ENCODE measurements at regions not wholly inside any gene's neighbourhood (a gene's known extent, or its start where the extent isn't known, plus 50 kb on each side); places are given as distances from the start of the nearest gene placed in this dataset.
"Not testable (repeated sequence)": the region's sequence is repeated elsewhere in the genome, so short reads cannot be mapped to it uniquely, and the experiment has no call there.

DNA sequence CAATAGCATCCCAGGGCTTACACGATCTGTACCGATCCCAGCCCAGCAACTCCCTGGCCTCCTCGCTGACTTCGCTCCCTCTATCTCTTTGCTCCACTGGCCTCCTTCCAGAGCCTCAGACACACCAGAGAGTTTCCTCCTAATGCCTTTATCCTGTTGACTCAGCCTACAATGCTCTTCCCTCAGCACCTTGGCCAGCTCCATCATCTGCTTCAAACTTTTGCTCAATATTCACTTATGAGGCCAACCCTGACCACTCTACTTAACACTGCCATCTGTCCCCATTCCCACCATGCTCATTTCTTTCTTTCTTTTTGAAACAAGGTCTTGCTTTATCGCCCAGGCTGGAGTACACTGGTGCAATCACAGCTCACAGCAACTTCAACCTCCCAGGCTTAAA lies 180.9 kb downstream of the CEP170 start:
- not testable (repeated sequence) for DNase-seq (ENCODE audit: low read depth, low spot score)

DNA sequence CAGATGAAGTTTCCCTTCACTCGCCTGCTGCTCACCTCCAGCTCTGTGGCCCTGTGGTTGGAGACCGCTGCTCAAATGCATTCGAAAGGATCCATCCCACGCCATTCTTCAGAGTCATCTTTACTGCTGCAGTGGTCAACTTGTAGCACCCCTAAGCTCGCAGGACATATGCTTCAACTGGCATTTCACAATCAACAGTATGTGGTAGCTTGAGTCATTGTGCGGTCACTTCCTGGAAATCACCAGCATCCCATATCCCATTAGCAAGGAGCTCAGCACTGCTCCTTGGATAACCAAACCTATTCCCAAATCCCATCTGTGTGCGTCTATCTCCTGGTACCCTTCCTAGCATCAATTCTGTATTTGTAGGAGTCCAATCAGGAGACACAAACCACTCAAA lies 188.0 kb downstream of the CEP170 start:
- DNase-seq (ENCODE audit: low read depth, low spot score): not testable (repeated sequence)

DNA sequence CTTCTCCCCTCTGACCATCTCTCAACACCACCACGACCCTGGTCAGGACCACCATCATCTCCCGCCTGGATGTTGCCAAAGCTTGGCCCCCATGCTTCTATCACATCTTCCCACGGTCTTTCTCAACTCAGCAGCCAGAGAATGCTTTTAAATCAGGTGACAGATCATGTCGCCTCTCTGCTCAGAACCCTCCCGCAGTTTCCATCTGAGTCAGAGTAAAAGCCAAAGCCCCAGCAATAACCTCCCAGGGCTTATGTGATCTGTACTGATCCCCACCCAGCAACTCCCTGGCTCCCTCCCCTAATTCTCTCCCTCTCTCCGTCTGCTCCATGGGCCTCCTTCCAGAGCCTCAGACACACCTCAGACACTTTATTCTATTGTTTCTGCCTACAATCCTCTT lies 193.1 kb downstream of the CEP170 start:
- DNase-seq (ENCODE audit: low read depth, low spot score): not testable (repeated sequence)

DNA sequence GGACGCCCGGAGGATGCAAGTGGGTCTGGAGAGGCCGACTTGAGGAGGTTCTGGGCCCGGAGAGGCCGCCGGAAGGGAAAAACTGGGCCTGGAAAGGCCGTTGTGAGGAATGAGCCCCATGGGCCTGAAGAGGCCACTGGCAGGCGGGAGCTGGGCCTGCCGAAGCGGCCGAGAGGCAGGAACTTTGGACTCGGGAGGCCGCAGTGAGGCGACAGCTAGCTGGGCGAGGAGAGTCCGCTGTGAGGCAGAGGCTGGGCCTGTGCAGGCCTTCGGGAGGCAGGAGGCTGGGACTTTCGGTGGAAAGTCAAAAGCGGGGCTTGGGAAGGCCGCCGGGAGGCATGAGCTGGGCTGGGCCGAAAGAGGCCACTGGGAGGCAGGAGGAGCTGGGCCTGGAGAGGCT lies 199.6 kb downstream of the CEP170 start:
- not testable (repeated sequence) for DNase-seq (ENCODE audit: low read depth, low spot score)

DNA sequence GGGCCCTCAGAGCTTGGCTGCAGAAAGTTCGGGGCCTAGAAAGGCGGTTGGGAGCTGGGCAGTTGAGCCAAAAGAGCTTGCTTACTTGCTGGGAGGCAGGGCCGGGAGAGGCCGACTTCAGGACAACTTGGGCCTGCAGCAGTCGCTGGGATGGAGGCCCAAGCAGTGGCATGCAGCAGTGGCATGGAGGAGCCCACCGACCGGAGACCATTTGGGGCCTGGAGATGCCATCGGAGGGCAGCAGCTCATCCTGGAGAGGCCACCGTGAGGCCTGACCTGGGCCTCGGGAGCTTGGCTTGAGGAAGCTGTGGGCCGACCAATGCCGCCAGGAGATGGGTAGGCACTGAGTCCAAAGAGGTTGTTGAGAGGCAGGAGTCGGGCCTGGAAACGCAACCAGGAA lies 200.0 kb downstream of the CEP170 start:
- not testable (repeated sequence) for DNase-seq (ENCODE audit: low read depth, low spot score)

DNA sequence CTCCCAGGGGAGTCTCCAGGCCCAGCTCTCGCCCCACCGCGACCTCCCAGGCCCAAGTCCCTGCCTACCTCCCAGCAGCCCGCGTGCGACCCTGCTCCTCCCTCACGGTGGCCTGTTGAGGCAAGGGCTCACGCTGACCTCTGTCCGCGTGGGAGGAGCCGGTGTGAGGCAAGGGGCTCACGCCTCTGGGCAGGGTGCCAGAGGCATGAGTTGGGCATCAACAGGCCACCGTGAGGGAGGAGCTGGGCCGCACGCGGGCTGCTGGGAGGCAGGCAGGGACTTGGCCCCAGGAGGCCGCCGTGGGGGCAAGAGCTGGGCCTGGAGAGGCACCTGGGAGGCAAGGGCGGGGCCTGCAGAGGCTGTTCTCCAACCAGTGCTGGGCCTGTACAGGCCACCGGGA lies 200.4 kb downstream of the CEP170 start:
- not testable (repeated sequence) for DNase-seq (ENCODE audit: low read depth, low spot score)

DNA sequence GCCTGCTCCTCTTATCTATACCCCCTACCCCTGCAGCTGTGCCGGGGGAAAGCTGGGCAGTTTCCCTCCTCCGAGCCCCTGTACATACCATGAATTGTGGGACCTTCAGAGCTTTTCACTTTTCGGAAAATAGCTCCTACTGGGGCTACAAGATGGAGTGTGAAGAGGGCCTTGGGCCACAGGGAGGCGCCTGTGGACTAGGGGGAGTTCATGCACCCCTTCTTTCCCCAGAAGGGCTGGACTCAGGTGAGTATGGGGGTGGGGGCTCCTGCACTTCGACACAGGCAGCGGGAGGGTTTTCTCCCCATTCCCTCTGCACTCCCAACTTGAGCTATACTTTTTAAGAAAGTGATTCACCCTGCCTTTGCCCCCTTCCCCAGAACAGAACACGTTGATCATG lies 202.0 kb downstream of the CEP170 start:
- DNase-seq (ENCODE audit: low read depth, low spot score): not testable (repeated sequence)

DNA sequence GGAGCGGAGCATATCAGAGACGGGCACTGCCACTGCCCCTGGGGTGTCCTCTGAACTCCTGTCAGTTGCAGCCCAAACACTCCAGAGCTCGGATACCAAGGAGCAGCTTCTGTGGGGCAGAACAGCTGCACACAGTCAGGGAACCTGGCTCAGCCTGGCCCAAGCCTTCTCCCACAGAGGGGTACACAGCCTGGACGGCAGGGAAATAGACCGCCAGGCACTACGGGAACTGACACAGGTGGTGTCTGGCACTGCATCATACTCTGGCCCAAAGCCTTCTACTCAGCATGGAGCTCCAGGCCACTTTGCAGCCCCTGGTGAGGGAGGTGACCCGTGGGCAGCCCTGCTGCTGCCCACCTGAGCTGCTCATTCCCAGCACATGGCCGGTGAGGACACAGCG lies 204.5 kb downstream of the CEP170 start:
- not testable (repeated sequence) for DNase-seq (ENCODE audit: low read depth, low spot score)

DNA sequence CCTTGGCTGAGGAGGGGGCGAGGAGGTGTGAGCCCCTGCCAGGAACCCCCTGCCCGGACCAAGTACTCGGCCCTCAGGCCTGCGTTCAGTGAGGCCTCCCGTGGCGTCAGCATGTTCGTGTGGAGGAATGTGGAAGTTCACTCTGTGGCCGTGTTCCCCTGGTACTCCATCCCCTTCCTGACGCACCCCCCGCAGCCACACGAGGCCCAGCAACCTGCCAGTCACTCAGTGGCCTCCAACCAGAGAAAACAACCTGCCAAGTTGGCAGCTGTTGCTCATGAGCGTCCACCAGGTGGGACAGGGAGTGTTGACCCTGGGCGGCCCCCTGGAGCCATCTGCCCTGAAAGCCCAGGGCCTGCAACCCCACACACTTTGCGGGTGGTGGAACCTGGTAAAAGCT lies 205.4 kb downstream of the CEP170 start:
- not testable (repeated sequence) for DNase-seq (ENCODE audit: low read depth, low spot score)

DNA sequence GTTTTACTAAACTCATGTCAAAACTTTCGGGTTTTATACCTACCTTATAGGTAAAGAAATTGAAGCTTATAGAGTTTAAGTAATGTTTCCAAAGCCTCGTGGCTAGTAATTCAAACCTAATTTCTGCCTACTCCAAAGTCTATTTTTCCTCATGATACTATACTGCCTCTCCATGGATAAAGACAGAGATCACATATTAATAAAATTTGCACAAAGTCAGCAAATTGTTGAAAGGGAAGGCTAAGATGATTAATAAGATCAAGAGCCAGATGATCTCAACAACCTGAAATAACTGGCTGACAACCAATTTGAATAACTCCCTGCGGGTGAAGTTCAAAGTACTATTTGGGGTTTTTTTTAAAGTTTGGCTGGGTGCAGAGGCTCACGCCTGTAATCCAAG lies 233.7 kb downstream of the CEP170 start:
- DNase-seq (ENCODE audit: low read depth, low spot score): not testable (repeated sequence)

DNA sequence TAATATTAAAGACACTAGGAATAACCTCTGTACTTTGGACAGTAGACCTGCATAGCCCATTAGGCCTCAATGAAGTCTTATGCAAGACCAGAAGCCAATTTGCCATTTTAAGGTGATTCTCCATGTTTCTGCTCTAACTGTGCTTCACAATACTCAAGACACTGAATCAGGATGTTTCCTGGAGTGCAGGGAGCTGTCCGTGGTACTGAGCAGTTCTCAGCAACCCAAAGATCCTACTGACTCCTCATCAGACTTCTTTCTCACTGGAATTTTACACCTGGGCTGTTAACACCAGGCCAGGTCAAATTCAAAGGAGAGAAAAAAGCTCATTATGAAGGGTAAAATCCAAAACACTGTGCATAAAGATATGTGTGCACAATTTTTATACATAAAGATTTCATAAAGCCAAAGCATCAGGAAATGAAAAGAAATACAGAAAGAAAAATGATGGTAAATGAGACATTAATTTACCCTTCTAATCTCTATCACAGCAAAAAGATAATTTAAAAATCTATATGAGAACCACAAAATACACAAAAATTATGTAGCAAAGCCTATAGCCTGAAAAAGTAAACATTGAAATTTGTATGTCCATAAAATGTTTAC lies 235.9 kb downstream of the CEP170 start:
- not testable (repeated sequence) for DNase-seq (ENCODE audit: low read depth, low spot score)

DNA sequence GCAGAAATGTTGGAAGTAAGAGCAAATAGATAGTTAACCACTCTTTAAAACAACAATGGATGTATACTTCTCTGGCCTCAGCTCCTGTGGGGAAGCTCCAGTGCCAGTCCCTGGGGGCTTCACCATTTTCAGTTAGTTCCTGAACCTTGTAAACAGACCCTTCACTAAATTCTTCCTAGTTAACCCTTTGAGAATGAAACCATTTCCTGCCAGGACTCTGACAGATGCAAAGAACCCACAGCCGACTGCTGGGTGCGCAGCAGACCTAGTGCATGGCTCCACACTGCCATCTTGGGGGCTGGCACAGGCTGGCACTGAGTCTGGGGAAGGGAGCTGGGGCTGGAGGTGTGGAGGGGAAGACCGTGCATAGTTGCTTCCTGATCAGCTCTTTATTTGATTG lies 244.4 kb downstream of the CEP170 start:
- peak; percentile 2 for DNase-seq (ENCODE audit: low read depth, low spot score)

DNA sequence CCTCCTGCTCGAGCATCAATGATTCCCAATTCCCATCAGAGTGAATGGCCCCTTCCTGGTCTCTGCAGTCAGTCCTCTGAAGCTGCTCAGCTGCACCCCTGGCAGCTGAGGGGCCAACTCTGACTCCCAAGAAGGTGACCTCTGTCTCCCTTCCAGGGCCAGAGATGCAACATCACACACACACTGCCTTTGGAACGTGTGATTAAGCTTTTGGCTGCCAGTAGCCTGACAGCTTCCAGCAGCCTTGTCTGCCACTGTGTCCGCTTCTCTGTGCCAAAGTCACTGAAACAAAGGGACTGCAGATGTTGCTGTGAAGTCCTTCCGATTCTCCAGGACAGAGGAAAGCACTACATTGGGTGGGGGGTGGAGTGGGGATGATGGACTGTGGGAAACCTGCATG lies 254.1 kb downstream of the CEP170 start:
- not testable (repeated sequence) for DNase-seq (ENCODE audit: low read depth, low spot score)

DNA sequence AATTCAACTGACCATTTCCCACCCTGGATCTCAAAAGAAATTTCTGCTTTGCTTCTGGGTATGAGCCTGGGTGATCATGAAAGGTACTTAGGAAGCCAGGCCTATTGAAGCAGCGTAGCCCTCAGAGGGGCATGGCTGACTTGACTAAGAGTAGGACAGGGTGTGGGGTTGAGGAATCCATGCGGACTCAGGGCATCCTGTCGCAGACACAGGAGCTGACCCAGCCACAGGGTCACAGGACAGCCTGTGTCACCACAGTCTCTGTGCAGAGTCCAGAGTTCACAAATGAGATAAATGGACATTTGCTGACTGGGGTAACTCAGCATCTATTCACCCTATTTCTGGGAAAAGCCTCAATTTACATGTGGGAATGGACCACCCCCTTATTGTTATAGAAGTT lies 262.3 kb downstream of the CEP170 start:
- DNase-seq (ENCODE audit: low read depth, low spot score): not testable (repeated sequence)

DNA sequence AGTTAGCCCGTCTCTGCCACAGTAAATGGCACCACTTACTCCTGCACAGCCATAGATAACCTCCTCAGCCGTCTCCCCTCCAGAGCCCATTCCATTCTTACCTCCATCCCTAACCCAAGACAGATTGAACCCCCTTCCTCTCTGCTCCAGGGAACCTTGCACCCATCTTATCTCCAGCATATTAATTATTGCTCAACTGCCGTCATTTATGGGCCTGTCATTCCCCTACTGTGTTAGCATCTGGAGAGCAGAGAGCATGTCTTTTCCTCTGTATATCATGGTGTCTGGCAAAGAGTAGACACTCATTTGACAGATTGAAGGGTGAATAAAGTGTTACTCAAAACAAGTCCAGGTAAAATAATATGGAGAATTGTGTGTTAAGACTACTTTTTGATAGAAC lies 270.0 kb downstream of the CEP170 start:
- DNase-seq (ENCODE audit: low read depth, low spot score): not testable (repeated sequence)

DNA sequence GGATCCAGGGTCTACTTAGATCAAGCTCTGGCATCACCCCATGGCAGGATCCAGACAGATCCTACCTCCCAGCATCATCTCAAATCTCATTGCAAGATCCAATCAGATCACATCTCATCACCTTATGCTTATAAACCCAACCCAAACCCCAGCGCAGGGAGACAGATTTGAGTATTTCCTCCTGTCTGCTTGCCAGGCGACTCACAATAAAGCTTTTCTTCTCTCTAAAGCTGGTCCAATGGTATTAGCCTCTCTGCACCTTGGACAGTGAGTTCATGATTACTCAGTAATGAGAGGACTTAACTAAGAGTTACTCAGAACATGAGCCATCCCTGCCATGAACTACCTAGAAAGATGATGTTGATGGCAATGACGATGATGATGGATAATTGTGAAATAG lies 281.7 kb downstream of the CEP170 start:
- DNase-seq (ENCODE audit: low read depth, low spot score): not testable (repeated sequence)

DNA sequence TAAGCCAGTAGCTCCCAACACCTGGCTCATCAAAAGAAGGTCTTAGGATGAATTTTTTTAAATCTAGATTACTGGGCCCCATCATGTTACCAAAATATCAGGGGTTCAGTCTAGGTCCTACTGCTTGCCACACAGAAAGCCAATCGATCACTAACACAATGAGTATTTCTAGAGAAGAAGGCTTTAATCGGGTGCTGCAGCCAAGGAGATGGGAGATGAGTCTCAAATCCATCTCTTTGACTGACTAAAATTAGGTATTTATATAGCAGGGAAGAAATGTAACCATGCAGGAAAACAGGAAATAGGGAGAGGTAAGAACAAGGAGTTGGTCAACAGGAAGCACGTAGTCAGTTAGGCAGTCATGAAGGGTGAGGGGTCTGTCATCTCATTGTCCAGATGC lies 288.2 kb downstream of the CEP170 start:
- no peak for DNase-seq (ENCODE audit: low read depth, low spot score)

DNA sequence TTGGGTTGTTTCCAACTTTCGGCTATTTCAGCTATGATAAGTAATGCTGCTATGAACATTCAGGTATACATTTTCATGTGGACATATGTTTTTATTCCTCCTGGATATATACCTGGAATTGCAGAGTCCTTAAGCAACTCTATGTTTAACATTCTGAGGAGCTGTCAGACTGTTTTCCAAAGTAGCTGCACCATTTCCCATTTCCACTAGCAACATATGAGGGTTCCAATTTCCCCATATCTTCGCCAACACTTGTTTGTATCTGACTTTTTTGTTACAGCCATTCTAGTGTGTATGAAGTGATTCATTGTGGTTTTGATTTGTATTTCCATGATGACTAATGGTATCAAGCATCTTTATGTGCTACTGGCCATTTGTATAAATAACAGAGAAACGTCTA lies 295.7 kb downstream of the CEP170 start:
- DNase-seq (ENCODE audit: low read depth, low spot score): not testable (repeated sequence)

DNA sequence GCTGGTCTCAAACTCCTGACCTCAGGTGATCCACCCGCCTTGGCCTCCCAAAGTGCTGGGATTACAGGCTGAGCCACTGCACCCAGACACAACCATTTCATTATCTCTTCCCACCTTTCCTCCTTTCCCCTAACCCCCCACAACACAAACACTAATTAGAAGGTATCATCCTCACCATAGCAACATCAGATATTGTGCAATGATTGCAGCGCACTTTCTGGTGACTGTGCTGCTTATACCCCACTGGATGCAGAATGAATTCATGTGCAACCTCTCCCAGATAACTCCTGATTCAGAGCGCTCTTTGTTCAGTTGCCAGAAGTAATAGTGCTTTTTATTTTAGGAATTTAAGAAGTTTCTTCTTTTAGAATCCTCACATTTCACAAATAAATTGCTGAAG lies 300.1 kb downstream of the CEP170 start:
- DNase-seq (ENCODE audit: low read depth, low spot score): not testable (repeated sequence)

DNA sequence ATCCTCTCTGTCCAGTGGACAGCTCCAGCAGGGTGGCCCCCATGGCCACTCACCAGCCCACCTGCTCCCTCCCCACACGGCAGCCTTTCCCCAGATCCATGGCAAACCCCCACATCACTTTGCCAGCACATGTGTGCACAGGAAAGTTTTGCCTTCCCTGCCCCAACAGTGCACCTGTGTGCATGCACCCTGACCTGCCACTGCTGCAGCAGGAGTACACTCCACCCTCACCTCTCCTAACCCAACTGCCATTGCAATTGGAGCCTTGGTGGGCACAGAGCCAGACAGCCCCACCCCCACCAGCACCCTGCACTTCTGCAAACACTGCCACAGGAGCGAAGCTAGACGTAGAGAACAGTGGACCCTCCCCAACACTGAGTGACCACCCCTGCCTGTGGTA lies 308.9 kb downstream of the CEP170 start:
- no peak for DNase-seq (ENCODE audit: low read depth, low spot score)

DNA sequence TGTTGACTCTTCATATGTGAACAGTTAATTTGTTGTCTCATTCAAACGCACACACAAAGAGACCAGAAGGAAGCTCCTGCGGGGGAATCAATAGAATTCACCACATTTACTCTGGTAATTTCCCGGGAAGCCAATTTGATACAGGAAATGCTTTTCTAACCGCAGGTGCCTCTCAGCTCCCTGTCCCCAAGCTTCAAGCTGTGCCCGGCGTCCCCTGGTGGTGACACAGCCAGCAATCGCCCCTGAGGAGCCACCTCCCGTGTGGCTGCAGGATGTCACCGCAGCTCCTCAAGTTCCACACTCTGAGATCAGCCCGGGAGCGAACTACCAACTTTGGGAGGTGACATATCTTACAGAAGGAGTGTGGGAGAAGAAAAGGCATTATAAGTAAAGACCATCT lies 318.4 kb downstream of the CEP170 start:
- DNase-seq (ENCODE audit: low read depth, low spot score): not testable (repeated sequence)

DNA sequence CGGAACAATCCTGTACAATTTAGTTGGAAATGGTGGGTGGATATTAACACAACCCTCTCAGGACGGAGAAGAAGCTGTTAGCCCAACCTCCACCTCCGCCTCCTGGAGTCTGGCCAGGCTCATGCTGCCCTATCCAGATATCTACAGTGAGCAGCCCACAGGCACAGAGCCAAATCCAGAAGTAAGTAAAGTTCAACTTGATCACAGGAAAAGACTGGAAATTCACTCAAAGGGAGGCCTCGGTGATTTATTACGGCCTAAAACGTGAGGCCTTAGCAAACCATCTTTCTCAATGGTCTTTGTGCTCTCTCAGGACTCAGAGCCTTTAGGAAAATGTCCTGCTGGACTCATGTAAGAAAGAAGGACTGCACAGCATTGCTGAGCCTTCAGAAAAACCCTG lies 330.4 kb downstream of the CEP170 start:
- not testable (repeated sequence) for DNase-seq (ENCODE audit: low read depth, low spot score)

DNA sequence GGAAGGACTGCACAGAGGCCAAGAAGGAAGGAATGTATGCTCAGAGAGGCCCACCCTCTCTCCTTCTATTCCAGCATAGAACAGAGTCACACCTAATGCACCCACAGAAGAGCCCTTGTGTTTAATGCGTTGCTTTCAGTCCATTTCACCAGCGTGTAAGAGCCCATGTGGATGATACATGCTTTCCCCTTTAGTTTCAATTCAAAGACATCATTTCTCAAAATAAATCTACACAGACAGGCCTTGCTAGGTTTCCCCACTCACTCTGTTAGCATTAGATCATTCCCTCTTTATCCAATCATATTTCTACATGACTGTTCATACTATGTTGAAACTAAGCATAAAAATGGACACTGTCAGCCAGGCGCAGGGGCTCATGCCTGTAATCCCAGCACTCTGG lies 331.5 kb downstream of the CEP170 start:
- not testable (repeated sequence) for DNase-seq (ENCODE audit: low read depth, low spot score)

DNA sequence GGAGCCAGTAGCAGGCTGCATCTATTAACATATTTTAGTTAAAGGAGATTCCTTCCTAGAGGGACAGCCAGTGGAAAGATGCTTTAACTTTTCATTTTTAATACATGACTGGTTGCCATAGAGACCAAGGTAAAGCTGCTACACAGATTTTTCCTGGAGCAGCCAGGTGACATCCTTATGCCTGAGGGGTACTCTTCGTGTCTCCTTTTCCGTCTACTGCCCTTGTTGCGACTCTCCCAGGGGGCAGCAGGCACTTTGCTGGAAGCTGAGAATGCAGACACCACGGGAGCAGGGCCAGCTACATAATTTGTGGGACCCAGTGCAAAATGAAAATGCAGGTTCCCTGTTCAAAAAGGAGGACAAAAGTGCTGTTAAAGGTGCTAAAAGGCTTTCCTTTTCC lies 340.4 kb downstream of the CEP170 start:
- not testable (repeated sequence) for DNase-seq (ENCODE audit: low read depth, low spot score)

Data from iPS DF 19.7 (cell line).